Chondrocyte (in vitro differentiated cells): ENCODE measurements at regions not wholly inside any gene's neighbourhood (a gene's known extent, or its start where the extent isn't known, plus 50 kb on each side); places are given as distances from the start of the nearest gene placed in this dataset.

Experiments
- DNase-seq: peaks from one replicate; pipeline ENCODE4 v3.0.0; 2021; ENCODE audit warnings: mixed read lengths, low spot score
- H3K27ac Mint-ChIP-seq: one replicate; pipeline ENCODE4 v1.8.0; 2021; ENCODE audit warnings: mild to moderate bottlenecking, moderate library complexity, mixed read lengths; ENCODE audit not compliant: unreplicated experiment
- H3K27me3 Mint-ChIP-seq: 2 replicates; pipeline ENCODE4 v1.8.0; 2021; ENCODE audit warnings: low read depth, mixed read lengths
- H3K36me3 Mint-ChIP-seq: 2 replicates; pipeline ENCODE4 v1.8.0; 2021; ENCODE audit warnings: low read depth, mixed read lengths
- H3K4me1 Mint-ChIP-seq: 2 replicates; pipeline ENCODE4 v1.8.0; 2021; ENCODE audit warnings: low read depth, mild to moderate bottlenecking, mixed read lengths
- H3K4me3 Mint-ChIP-seq: one replicate; pipeline ENCODE4 v1.8.0; 2021; ENCODE audit warnings: mild to moderate bottlenecking, moderate library complexity, mixed read lengths; ENCODE audit not compliant: unreplicated experiment
- H3K9me3 Mint-ChIP-seq: 2 replicates; pipeline ENCODE4 v1.8.0; 2021; ENCODE audit warnings: low read depth, mixed read lengths
- CTCF ChIP-seq: fragments of 200-600 bp; sonication (generic); IDR thresholded peaks from 2 replicates; pipeline ENCODE4 v1.5.0; 2021; ENCODE audit warnings: antibody characterized with exemption, mild to moderate bottlenecking, moderate library complexity

- H3K27ac Mint-ChIP-seq, result no peak overlapping the region
- H3K9me3 Mint-ChIP-seq, result peaks cover 24% of the 10 kb centered on the region
- no peak overlapping the region for H3K4me3 Mint-ChIP-seq
- peaks cover 15% of the 10 kb centered on the region for H3K27me3 Mint-ChIP-seq
- no peak for TF ChIP-seq CTCF
- DNase-seq, result no peak
- peaks cover 2% of the 10 kb centered on the region for H3K36me3 Mint-ChIP-seq
- H3K4me1 Mint-ChIP-seq, result no peaks in the 10 kb centered on the region
Measured at GRCh38 chr13:72341904-72342303, 385.5 kb downstream of the MZT1 start.

DNA sequence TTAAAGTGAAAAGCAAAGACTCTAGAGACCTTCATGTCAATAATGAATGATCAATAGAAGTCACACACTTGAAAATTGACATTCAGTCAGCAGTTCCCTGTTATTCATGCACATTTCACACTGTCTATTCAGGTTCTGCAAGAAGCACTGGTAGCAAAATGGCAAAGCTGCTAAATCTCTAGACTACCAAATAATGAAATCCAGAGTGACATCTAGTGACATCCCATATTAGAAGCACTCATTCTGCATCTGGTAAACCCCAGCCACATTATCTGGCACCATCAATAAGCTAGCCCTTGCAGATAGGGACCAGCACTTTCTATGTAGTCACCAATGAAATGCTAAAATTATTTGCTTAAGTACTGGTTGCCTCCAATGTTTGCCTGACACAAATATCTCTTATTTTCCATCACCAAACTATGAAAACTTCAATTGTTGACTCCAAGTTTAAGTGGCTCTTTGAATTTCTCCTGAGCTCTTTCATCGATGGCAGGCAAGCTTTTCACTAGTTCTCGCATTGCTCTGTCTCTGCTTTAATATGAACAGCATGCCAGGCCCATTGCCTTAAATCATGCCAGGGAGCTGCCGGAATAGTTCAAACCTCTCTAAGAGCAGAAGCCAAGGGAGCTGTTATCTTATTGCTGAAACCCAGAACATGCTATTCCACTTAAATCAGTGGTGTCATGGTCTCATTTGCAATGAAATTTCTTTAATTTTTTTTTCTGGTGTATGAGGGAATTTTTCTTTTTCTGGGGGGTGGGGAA is 409.9 kb downstream of the MZT1 start:
- no peak for DNase-seq
- TF ChIP-seq CTCF, result no peak
- Mint-ChIP-seq H3K27ac (no peak overlapping the region), H3K27me3 (peaks cover 4% of the 10 kb centered on the region), H3K36me3 (no peaks in the 10 kb centered on the region), H3K4me1 (no peaks in the 10 kb centered on the region), H3K4me3 (no peak overlapping the region), H3K9me3 (peaks cover 4% of the 10 kb centered on the region)

- Mint-ChIP-seq H3K4me3 (no peak overlapping the region), H3K27me3 (peaks cover 5% of the 10 kb centered on the region), H3K4me1 (no peaks in the 10 kb centered on the region), H3K27ac (no peak overlapping the region), H3K36me3 (no peaks in the 10 kb centered on the region), H3K9me3 (peaks cover 4% of the 10 kb centered on the region)
- no peak for TF ChIP-seq CTCF
- DNase-seq, result no peak
Measured at GRCh38 chr13:72316716-72317115, 410.7 kb downstream of the MZT1 start.

DNA sequence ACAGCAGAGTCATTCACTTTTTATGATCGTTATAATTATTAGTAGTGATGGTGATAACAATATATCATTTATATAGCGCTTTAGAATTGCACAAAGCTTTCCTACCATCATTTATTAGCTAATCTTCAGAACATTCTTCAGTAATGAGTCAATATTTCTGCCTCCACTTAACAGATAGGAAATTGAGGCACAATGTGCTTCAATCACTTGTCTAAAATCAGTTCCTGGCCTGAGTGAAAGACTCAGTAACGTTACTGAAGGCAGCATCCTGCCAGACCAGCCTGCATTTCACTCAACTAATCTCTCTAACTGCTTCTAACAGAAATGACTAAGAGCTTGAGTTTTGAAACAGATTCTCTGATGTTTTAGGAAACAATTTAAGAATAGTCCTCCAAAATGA is 412.1 kb downstream of the MZT1 start:
- no peak for TF ChIP-seq CTCF
- Mint-ChIP-seq H3K9me3 (no peaks in the 10 kb centered on the region), H3K4me3 (no peak overlapping the region), H3K4me1 (no peaks in the 10 kb centered on the region), H3K27ac (no peak overlapping the region), H3K27me3 (peaks cover 5% of the 10 kb centered on the region), H3K36me3 (no peaks in the 10 kb centered on the region)
- DNase-seq, result no peak

DNA sequence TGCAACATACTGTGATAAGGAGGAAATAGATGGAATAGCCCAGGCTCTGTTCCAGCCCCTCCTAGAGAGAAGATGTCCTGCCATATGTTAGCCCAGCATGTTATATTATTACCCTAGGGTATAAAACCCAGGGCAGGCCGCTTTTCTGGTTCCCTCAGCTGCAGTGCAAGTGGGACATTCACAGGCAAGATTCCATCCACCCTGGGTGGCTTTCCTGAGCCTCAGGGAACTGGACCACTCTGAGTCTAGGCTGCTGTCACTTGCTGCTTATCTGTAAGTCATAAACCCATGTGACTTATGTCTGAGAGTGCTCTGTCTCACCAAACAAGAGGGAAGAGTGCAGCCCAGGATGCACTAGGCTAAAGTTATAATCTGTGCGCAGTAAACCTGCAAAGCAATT is 413.2 kb downstream of the MZT1 start:
- peaks cover 5% of the 10 kb centered on the region for H3K27me3 Mint-ChIP-seq
- TF ChIP-seq CTCF, result no peak
- no peak overlapping the region for H3K4me3 Mint-ChIP-seq
- DNase-seq, result no peak
- no peaks in the 10 kb centered on the region for H3K9me3 Mint-ChIP-seq
- no peak overlapping the region for H3K27ac Mint-ChIP-seq
- no peaks in the 10 kb centered on the region for H3K36me3 Mint-ChIP-seq
- H3K4me1 Mint-ChIP-seq, result no peaks in the 10 kb centered on the region
